ENCODE measurements at regions not wholly inside any gene's neighbourhood (a gene's known extent, or its start where the extent isn't known, plus 50 kb on each side); places are given as distances from the start of the nearest gene placed in this dataset.

DNA sequence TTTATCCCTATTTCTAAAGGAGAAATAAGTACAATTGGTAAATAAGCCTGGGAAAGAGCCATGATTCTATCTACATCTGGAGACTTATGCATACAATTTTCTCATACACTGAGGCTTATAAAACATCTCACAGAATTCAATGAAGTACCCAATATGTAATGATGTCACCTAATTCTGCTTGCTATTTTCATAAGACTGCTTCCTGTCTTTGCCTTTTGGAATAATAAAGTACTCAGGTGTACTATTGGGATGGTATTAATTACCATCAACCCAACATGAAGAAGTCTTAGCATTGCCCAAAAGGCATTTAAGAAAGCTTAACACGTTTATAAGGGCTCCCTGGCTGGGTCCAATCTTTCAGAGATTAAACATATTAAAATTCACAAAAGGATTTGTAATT, 216.4 kb upstream of the TSHZ2 start (continued):
- no peak for TF ChIP-seq KDM1A (IDR thresholded peaks at IDR 0.05; ENCODE audit: borderline replicate concordance, low read length)
- TF ChIP-seq CBX8 (IDR thresholded peaks at IDR 0.05; ENCODE audit: borderline replicate concordance, low read depth, low read length) = no peak

GRCh38 chr20:52754366-52754765, 217.8 kb upstream of the TSHZ2 start:
- Histone ChIP-seq H3K27me3 (replicated peaks in 1 of 4; ENCODE audit: control insufficient read depth in 3 of 4, extremely low read depth in 1 of 4, insufficient read depth in 3 of 4, low read length in 3 of 4) (no peaks in the 10 kb centered on the region), H2BK15ac (ENCODE audit: low read length) (no peak overlapping the region), H3K23me2 (ENCODE audit: low read depth, low read length) (no peaks in the 10 kb centered on the region), H3K27ac (ENCODE audit: low read depth, low read length) (no peak overlapping the region), H3K79me2 (ENCODE audit: control insufficient read depth in 1 of 2, insufficient read depth in 2 of 2, low read length in 2 of 2) (no peaks in the 10 kb centered on the region), H3K18ac (ENCODE audit: extremely low read depth, low read length) (no peak overlapping the region), H3K36me3 (ENCODE audit: control insufficient read depth in 2 of 4, insufficient read depth in 4 of 4, low read length in 3 of 4) (no peaks in the 10 kb centered on the region), H2BK12ac (ENCODE audit: low read depth, low read length) (no peak overlapping the region), H2BK20ac (ENCODE audit: low read length) (no peak overlapping the region), H3K4me2 (ENCODE audit: insufficient read depth in 1 of 2, low read depth in 2 of 2, low read length in 2 of 2) (no peak overlapping the region), H3K14ac (ENCODE audit: insufficient read length) (no peak overlapping the region), H2AK5ac (ENCODE audit: low read depth, low read length) (no peak overlapping the region), H2BK5ac (ENCODE audit: low read depth, low read length) (no peak overlapping the region), H3K9me3 (ENCODE audit: insufficient read depth in 2 of 2, low read depth in 1 of 2, low read length in 1 of 2) (no peaks in the 10 kb centered on the region), H4K5ac (ENCODE audit: insufficient read length, low read depth, low read length) (no peak overlapping the region), H3K56ac (replicated peaks; ENCODE audit: insufficient read length, low read depth, low read length) (no peak overlapping the region), H3K4me1 (replicated peaks in 1 of 4; ENCODE audit: control insufficient read depth in 3 of 4, insufficient read depth in 4 of 4, low read length in 3 of 4) (no peaks in the 10 kb centered on the region), H3K23ac (ENCODE audit: insufficient read length) (no peak overlapping the region), H3K4ac (replicated peaks; ENCODE audit: insufficient read length, low read depth, low read length) (no peak overlapping the region), H2BK120ac (replicated peaks; ENCODE audit: low read depth, low read length) (no peak overlapping the region), H4K91ac (replicated peaks; ENCODE audit: insufficient read length, low read length) (no peak overlapping the region), H2AFZ (ENCODE audit: low read length) (no peak overlapping the region), H4K8ac (ENCODE audit: extremely low read depth, insufficient read depth, low read length) (no peak overlapping the region), H3K79me1 (ENCODE audit: low read depth, low read length) (no peaks in the 10 kb centered on the region), H3K4me3 (ENCODE audit: extremely low read depth in 1 of 4, insufficient read depth in 2 of 4, low read depth in 3 of 4, low read length in 4 of 4) (no peak overlapping the region), H4K20me1 (replicated peaks in 1 of 2; ENCODE audit: control insufficient read depth in 1 of 2, insufficient read depth in 2 of 2, low read length in 2 of 2) (no peaks in the 10 kb centered on the region), H3K9ac (replicated peaks in 1 of 4; ENCODE audit: extremely low read depth in 1 of 4, low read depth in 3 of 4, low read length in 3 of 4) (no peak overlapping the region)
- POLR2A ChIA-PET (ENCODE audit: partially characterized antibody) = no interaction called here
- DNase-seq (ENCODE audit: low read depth in 1 of 2, low spot score in 2 of 2) (no peak), FAIRE-seq (no peak)
- TF ChIP-seq CEBPB (IDR thresholded peaks at IDR 0.05; ENCODE audit: low read depth, low read length) = no peak
- no peak for TF ChIP-seq SAP30 (IDR thresholded peaks at IDR 0.05; ENCODE audit: insufficient read depth, insufficient replicate concordance, low read length)
- CTCF ChIA-PET (ENCODE audit: partially characterized antibody) = no interaction called here

All from H1 (cell line).